NCI-H460 (cell line): ENCODE measurements at regions not wholly inside any gene's neighbourhood (a gene's known extent, or its start where the extent isn't known, plus 50 kb on each side); places are given as distances from the start of the nearest gene placed in this dataset.
"Not testable (repeated sequence)": the region's sequence is repeated elsewhere in the genome, so short reads cannot be mapped to it uniquely, and the experiment has no call there.

ENCODE experiments used
- DNase-seq: peaks from one replicate; pipeline ENCODE4 v3.0.0-alpha.2; 2016; ENCODE audit warnings: low read depth; ENCODE audit errors: extremely low read depth

DNA sequence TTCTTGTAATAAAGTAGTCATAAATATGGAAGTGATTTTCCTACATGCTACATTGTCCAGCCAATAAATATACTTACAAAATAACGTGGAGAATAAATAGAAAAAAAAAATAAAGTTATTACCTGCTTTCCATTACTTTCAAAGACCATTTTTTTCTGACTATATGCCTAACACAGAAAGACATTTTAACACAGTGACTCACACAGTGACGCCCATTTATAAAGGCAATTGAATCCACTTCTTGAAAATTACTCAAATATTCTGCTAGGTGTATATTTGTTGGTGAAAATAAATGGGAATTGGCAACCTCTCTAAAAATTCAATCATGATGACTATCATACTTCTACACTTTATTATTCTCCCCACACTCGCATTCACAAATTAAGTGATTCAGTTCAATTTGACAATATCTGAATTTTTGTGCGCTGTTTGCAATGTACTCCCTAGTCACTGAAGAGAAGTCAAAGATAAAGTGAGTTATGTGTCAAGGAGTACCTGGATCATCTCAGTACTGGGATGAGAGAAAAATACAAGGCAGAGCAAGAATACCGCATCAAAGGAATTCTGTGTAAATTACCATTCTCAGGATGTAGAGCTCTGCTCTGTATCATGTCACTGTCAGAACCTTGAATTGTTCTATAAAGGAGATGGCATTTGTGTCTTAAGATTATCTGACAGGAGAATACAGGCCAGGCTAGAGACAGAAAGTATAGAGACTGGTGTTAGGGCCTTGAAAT lies 642.7 kb downstream of the IPMK start:
- no peak for DNase-seq

DNA sequence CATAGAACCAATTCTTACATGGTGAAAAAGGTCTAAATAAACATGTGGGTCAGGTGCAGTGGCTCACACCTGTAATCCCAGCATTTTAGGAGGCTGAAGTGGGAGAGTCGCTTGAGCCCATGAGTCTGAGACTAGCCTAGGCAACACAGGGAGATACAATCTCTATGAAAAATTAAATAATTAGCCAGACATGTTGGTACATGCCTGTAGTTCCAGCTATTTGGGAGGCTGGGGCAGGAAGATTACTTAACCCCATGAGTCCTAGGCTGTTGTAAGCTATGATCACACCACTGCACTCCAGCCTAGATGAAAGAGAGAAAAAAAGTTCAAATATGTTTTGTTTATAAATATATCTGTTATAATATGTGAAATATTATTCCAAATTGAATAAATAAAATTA lies 643.6 kb downstream of the IPMK start:
- DNase-seq: no peak

DNA sequence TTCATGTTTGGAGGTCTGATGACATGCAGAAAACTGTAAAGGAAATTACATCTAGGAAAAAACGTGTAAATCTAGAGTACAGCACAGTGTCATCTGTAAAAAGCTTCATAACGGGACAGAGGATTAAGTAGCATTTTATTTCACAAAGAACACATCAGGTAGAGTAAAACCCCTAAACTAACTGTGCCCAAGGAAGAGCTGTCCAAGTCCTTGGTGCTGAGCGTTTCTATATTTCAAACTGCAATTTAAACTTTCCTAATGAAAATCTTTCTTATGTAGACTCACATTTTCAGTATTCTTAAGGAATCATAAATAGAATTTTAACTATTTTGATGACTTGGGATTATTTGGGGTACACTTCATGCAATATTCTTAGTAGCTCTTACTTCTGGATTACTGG lies 646.2 kb downstream of the IPMK start:
- no peak for DNase-seq

DNA sequence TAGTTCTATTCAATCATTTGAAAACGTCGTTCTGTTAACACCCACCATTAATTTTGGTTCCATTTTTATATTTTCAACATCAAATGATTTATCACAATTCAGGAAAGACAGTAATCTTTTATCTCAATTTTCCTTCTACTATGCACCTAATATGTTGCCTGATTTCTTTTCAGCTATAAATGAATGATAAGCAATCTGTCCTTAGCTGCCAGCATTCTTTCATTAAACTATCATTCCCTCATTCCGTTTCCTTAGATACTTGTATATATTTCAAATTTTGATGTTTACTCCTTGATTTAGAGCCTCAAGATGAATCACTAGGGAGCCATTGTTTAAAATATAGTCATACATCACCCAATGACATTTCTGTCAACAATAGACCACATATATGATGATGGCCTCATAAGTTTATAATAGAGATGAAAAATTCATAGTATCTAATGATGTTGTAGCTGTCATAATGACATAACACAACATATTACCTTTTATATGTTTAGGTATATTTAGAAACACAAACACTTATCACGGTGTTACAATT lies 661.7 kb downstream of the IPMK start:
- no peak for DNase-seq

DNA sequence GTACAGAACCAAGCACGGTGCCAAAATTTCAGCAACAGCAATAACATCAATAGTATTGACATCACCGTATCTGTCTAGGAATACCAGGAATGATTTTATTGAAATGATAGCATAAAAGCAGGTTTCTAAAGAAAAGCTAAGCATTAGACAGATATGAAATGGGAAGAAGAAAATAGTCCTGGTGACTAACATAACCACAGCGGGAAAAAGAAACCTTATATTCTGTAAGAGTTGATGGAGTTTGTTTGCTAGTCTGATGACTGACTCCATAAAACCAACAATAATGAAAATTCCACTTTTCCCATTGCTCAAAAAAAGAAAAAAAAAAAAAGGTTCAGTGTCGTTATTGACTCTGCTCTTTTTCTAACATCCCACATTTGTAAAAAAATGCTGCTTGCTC lies 668.3 kb downstream of the IPMK start:
- DNase-seq: no peak

DNA sequence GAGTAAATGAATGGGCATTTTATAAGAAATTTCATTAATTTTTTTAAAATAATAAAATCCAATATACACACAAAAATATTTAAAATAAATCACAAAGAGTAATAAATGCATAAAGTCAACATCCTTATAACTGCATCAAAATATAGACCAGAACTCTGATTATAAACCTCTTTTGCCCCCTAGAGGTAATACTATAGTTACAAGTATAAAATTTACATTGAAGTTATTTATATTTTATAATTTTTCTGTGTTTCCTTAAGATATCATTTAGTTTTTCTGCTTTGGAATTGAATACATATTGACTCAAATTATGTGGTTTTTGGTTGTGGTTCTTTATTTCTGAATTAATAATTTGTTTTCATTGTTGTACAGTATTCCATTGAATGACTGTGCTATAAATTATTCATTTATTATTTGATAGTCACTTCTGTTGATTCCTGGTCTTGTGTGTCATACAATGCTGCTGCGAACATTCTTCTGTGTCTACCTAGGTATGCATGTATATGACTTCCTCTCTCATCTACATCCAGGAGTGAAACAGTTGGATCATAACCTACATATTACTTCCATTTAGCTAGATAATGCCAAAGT lies 673.6 kb downstream of the IPMK start:
- DNase-seq: no peak

DNA sequence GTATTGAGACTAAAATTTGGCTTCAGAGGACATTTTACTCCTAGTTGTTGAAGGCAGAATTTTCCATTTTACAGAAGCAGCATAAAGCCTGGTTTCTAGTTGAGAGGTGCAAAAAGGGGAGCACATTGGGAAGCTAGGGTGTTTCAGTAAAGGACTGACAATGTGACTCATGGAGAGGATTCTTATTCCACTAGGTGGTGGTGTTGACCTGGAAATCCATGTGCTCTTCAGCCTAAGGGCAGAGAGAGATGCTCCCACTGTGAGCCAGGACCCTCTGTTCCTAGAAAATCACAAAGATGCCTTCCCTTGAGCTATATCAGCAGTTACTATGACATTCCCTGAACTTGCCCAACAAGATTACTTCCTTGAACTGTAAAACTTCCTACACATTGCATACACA lies 687.8 kb downstream of the IPMK start:
- DNase-seq: no peak

DNA sequence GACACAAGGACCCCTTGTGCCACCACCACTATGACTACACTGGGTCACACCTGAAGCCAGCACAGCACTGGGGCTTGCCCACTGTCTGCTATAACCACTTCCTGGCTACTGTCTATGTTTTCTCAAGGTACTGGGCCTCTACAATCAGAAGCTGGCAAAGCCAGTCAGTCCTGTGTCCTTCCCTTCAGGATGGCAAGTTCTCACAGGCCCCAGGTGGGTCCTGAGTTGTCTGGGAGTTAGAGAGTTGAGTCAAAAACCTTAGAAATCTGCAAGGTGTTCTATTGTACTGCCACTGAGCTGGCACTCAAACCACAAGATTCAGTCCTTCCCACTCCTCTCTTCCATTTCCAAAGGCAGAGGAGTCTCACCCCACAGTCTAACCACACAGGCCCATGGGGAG lies 705.5 kb downstream of the IPMK start:
- no peak for DNase-seq

DNA sequence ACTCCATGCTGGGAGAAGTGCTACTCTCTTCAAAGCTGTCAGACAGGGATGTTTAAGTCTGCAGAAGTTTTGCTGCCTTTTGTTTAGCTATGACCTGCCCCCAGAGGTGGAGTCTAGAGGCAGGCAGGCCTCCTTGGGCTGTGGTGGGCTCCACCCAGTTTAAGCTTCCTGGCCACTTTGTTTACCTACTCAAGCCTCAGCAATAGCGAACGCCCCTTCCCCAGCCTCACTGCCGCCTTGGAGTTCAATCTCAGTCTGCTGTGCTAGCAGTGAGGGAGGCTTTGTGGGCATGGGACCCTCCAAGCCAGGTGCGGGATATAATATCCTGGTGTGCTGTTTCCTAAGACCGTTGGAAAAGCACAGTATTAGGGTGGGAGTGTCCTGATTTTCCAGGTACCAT lies 715.9 kb downstream of the IPMK start:
- DNase-seq: not testable (repeated sequence)

DNA sequence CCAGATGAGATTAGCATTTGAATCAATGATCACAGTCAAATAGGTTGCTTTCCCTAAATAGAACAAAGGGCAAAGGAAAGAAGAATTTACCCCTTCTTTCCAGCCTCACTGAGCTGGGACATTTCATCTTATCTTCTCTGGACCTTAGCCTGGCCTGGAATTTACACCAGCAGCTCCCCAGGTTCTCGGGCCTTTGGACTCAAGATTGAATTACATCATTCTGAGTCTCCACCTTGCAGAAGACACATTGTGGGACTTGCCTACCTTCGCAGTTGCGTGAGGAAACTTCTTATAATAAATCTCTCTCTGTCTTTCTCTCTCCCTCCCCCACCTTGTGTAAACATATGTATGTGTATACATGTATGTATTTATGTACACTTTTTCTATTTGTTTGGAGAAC lies 732.4 kb downstream of the IPMK start:
- DNase-seq: no peak

DNA sequence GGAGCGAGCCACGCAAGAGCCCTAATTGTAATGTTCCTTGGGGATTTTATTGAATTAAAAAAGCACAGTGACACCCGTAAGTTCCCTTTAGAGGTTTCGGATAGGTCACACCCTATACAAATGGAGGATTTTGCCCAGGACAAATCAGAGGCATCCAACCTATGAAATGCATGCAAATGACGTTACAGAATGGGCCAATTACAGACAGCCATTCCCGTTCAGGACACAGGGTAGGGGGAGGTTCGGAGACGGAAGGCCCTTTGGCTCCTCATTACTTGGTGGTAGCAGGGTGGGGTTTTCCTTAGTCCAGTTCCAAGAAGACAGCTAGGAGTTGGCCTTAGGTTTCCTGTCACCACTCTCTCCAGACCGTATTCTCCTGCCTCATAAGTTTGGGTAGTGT lies 754.1 kb downstream of the IPMK start:
- no peak for DNase-seq

DNA sequence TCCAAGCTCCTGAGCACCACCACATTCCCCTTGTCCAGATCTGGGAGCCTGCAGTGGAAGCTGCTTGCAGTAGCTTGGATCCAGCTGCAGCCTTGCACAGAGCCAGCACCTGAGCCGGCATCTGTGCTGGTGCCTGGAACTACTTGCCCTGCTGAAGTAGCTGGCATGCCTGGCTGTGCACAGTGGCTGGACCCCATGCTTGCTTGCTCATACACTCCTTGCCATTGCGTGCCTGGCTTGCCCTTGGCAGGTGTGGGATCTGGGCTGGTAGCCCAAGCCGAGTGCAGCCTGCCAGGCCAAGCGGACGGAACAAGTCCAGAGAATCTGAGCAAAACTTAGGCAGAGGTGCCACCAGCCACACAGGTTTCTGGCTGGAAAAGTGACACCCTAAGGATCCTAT lies 759.9 kb downstream of the IPMK start:
- no peak for DNase-seq

DNA sequence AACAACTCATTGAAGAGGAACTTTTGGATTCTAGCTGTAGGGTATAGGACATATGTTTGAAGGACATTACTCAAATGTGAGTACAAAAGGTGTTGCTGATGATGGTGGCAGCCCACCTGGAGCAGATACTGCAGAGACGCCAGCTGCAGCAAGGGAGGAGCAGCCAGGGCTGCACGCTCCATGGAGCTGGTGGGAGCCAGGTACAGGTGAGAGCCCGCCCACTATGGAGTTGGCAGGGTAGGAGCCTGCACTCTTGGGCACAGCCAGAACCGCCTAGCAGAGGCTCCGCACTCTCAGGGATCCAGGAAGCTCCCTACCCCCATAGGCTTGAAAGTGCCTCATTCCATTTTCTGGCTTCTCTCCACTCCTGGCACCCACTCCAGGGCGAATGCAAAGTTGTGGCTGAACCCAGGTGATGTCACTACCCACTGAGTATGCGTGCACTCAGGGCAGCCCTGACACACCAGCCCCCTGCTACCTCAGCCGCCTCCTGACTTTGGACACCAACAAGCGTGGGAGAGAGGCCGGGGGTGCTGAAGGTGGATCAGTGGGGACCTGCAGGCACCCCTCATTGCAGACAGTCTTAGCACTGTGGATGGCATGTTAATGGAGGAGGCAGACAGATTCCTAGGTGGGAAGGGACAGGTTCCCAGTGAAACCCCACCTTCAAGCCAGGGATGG lies 761.1 kb downstream of the IPMK start:
- no peak for DNase-seq

DNA sequence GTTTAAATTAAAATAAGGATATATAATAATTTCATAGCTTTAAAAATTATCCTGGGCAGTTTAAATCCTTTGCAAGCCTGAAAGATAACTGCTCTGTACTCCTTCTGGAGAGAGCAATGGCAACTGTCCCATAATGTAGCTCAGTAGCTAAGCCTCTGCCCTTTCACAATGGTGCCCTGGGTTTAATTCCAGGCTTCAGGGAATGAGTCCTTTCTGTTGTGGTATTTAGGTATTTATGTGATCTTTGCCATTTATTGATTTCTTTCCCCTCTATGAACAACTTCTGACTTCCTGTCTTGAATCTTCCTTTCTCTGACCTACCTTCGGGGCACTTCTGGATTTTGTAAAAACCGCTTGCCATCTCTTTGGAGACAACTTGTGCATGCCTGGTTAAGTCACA lies 773.2 kb downstream of the IPMK start:
- no peak for DNase-seq

DNA sequence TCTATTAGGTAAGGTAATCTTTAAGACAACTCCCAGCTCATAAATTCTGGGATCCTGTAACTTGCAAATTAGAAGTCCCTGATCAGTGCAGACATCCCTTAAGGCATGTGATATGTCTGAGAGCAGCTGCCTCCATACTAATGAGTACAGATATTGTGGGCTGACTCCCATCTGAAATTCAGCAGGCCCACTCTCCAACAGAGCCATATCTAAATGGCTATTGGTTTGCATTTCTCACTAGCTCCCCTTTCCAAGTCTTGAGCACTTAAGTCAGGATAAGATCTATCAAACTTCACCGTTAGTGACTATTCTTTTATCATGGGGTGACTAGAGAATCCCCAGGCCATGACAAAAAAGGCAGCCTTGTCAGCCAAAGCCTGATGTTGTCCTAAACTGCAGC lies 785.4 kb downstream of the IPMK start:
- no peak for DNase-seq

DNA sequence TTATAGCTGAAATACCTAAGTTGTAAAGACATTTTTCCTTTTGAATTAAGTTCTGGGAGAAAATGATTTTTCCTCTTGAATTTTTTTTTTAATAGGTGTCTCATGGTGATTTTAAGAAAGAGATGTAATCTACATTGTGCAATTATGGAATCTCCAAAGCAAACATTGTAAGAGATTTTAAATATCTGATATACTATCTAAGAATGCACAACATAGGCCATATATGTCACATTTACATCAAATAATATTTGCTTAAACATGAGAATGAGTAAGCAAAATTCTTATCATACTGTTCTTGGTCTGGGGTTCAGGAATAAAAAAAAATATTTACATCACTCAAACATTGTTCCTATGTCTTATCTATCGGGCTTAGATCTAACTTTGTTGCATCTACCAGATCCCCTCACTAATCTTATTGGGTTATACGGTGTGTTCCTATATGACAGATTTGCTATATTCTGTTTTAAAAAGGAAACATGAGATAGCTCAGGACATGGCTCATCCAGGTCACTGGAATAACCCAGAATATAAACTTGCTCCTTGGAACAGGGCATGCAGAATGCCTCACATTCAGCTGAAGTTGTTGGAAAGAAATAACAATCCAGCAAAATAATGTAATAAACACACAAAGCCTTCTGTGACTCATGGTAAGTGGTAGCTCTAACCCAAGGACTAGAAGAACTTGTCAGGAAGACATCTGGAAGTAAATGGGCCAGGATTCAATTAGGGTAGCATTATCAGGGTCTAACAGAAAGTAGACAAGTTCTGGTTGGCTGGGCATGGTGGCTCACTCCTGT lies 794.7 kb downstream of the IPMK start:
- peak; percentile 20 for DNase-seq

DNA sequence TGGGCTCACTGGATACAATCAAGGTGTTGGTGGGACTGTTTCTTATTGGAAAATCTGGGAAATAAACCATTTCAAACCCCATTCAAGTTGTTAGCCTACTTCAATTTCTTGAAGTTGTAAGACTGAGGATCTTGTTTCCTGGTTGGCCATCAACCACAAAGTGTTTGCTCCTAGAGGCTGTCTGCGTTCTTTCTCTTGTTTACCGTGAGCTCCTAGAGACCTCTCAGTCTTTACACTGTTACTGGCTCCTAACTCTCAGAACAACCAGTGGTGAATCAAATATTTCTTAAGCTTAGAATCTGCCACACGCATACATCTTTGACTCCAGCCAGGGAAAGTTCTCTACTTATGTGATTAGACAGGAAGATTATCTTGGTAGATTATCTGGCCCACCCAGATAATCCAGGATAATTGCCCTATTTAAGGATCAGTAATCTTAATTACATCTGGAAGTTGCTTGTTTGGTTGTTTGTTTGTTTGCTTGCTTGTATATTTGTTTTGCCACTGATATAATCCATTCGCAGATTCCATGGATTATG lies 798.7 kb downstream of the IPMK start:
- DNase-seq: no peak

DNA sequence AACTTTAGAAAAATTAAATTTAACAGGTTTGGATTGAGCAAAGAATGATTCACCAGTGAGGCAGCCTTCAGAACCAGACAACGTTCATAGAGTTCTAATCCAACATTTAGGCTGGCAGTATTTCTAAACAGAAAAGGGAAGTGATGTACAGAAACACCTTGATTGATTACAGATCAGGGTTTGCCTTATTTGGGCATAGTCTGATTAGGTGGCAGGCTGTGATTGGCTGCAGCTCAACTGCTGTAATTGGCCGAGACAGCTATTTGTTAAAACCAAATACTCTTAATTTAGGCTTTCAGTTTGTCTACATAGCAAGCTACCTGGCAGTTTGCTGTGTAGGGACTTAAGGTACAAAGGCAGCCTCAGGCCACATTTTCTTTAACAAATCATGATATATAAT lies 802.5 kb downstream of the IPMK start:
- no peak for DNase-seq

DNA sequence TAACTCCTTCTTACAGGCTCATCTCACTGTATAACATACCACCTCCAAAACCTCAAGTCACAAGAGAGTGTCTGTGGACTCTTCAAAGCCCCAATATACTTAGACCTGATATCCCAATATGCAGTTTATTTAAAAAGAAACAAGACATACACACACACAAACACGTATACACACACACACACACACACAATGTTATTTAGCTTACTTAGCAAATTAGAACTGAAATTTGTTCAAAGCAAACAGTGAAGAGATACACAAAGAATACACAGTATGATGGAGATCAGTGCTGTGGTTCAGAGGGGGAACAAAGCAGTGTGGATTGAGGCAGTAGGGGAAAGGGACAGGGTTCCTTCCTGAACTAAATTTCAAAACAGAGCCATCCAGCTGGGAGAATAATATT lies 807.2 kb downstream of the IPMK start:
- DNase-seq: no peak

DNA sequence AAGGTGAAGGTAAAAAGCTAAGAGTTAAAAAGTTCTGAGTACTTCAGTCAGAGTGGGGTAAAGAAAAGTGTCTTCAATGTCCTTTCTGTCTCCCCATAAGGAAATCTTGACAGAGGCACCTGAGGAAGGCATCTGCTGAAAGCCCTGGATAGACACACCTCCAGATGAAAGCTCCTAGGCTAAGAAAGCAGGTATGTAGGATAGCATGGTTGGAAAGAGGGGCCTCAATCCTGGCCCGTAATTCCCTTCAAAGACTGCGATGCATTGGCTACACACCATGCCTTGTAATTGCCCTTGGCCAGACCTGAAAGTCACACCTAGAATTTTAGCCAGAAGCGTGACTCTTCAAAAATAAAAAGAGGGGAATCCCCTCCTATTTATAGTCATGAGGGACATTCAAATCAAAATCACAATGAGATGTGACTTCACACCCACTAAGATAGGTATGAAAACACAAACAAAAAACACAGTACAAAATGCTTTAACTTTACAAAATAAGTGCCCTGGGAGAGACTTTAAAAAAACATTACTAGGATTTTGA lies 809.7 kb downstream of the IPMK start:
- DNase-seq: no peak

DNA sequence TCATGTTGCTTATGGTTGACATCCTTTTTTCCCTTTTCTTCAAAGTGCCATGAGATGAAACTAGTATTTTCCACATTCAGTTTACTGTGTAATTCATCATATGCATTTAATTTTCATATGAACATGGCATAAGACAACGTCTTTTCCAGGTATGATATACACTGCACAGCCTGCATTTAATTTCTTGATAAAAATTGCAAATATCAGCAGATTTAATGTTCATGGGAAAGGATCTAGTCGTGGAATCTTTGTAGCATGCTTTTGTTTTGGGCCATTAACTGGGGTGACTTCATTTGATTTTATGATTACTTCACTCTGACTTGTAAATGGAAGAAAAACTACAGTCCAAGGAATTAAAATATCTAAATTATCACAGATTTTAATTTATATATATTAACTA lies 837.3 kb downstream of the IPMK start:
- no peak for DNase-seq
